Ramos (cell line): ENCODE measurements at regions not wholly inside any gene's neighbourhood (a gene's known extent, or its start where the extent isn't known, plus 50 kb on each side); places are given as distances from the start of the nearest gene placed in this dataset.
"Not testable (repeated sequence)": the region's sequence is repeated elsewhere in the genome, so short reads cannot be mapped to it uniquely, and the experiment has no call there.

Source experiments
- in situ Hi-C: fragments of 300-500 bp; cut with MboI; formaldehyde crosslinking; loops from one replicate; pipeline ENCODE4 v1.14.3; 2022; ENCODE audit warnings: low sequenced_read_pairs; ENCODE audit not compliant: unreplicated experiment

GRCh38 chr5:164500856-164501255 is 995.4 kb downstream of the MAT2B start:
- in situ Hi-C loops: loop anchor here (25.0 kb wide), 1 partner anchor 939 kb away; no protein-coding TSS in a partner anchor

- in situ Hi-C loops: loop anchor here (25.0 kb wide), 1 partner anchor 939 kb away; no protein-coding TSS in a partner anchor
Observed at GRCh38 chr5:164501344-164501743, 995.9 kb downstream of the MAT2B start.

GRCh38 chr5:164504141-164504772 is 998.8 kb downstream of the MAT2B start:
- in situ Hi-C loops: loop anchor here (25.0 kb wide), 1 partner anchor 942 kb away; no protein-coding TSS in a partner anchor

DNA sequence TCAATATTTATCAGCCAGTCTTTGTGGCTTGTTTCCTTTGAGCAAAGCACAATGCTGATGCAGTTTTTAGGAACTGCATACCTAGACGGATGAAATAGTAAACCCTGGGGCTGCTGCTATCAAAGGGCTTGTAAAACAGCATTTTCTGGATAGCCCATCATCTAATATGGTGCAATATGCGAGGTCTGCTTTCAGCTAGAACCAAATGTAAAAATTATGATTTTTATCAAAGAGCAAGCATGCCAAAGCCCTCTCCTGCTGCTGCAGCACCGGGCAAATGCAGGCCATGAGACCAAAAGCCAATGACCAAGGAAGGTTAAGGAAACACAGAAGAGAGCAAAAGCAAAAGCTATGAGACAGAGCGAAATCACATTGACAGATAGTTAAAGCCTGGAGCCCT is 1000.4 kb downstream of the MAT2B start:
- in situ Hi-C loops: loop anchor here (25.0 kb wide), 1 partner anchor 943 kb away; no protein-coding TSS in a partner anchor

DNA sequence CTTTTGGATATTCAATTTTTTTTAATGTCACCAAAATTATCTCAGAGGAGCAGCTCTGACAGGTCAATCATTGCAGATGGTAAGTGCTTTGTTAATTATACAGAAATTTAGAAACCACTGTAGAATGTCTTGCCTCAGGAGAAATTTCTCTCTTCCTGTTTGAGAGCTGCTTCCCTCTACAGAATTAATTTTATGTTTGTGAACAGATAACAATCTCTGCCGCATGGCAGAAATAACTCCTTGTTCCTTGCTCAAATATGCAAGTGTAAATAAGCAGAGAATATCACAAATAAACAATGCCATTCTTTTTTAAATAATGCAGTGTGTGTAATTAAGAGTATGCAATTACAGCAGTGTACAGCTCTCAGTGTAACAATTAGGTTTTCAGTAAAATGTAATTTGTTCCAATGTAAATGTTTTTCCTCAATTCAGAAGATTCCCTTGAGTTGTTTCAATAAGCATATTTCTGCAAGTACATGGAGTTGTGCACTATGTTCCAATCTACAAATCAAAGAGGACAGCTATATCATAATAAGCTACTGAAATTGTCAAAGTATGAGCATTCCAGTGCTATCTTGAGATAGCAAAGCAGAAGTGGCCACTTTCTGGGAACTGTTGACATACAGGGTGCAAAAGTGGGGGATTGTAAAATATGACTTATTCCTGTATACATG is 1012.8 kb downstream of the MAT2B start:
- in situ Hi-C loops: loop anchor here (25.0 kb wide), 1 partner anchor 956 kb away; no protein-coding TSS in a partner anchor

- in situ Hi-C loops: loop anchor here (25.0 kb wide), 1 partner anchor 956 kb away; no protein-coding TSS in a partner anchor
Observed at GRCh38 chr5:164518741-164519080, 1013.3 kb downstream of the MAT2B start.

DNA sequence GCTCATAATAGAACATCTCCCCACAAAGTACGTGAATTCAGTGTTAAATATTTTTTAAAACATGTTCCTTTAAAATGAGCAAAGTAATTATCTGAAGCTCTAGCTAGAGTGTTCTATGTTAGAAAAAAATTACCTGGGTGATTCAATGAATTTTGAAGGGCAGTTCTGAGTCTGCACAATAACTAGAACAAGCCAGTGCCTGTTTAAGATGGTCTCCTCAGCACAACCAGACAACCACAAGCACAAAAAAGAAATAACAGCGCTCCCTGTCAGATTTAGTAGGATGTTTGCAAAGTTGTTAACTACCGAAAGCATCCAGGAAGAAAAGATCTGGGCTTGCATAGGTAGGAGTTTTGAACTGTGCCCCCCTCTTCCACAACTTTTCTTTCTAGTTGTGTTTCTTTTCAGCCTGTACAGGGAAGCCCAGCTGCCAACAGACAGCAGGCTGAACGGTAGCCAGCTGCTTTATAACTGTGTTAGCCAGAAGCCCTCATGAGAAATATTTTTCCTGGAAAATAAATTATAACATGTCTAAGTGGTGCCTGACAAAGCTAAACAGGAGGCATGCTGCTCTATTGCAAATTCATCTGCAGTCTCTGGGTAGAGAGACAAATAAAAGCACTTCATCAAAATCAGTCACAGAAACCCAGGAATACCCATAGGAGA is 1026.9 kb downstream of the MAT2B start:
- in situ Hi-C loops: no loop called here

GRCh38 chr5:164533426-164533825 is 1028.0 kb downstream of the MAT2B start:
- in situ Hi-C loops: not testable (repeated sequence)

DNA sequence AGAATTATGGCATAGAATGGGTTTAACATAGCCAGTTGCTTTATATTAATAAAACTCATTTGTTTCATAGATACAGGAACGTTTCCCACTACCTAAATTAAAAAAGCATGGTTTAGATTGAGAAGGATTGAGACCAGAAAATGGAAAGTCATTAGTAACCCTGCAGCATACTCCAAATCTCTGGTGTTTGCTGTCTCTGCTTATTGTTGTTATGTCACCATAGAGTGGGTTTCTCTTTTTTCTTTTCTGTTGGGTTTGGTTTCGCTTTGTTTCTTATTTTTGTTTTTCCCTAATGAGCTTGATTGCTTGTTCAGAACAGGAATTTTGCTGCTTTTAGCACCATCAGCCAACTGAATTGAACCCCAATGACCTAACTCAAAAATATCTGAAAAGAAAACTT is 1034.8 kb downstream of the MAT2B start:
- in situ Hi-C loops: no loop called here

DNA sequence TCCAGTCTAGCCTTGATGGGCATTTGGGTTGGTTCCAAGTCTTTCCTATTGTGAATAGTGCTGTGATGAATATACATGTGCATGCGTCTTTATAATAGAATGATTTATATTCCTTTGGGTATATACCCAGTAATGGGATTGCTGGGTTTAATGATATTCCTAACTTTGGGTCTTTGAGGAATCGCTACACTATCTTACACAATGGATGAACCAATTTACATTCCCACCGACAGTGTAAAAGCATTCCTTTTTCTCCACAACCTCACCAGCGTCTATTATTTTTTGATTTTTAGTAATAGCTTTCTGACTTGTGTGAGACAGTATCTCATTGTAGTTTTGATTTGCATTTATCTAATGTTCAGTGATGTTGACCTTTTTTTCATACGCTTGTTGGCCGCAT is 1040.1 kb downstream of the MAT2B start:
- in situ Hi-C loops: no loop called here

- in situ Hi-C loops: no loop called here
Observed at GRCh38 chr5:164553851-164554250, 1048.4 kb downstream of the MAT2B start.

DNA sequence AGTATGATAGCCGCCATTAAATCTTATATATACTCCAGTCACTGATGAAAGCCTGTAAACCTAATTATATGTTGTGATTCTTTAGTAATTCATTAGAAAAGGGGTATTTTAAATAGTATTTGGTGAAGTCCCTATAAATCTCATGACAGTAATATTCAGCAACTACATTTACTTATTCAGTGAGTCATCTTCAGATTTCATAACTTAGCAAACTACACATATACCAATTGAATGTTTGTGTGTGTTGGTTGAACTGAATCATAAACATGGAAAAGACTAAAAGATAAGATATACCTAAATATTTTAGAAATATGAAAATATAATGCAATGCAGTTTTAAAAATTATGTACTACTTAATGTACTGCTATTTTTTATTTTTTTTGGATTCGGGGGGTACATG is 1050.4 kb downstream of the MAT2B start:
- in situ Hi-C loops: no loop called here

- in situ Hi-C loops: no loop called here
Observed at GRCh38 chr5:164560216-164560615, 1054.8 kb downstream of the MAT2B start.

DNA sequence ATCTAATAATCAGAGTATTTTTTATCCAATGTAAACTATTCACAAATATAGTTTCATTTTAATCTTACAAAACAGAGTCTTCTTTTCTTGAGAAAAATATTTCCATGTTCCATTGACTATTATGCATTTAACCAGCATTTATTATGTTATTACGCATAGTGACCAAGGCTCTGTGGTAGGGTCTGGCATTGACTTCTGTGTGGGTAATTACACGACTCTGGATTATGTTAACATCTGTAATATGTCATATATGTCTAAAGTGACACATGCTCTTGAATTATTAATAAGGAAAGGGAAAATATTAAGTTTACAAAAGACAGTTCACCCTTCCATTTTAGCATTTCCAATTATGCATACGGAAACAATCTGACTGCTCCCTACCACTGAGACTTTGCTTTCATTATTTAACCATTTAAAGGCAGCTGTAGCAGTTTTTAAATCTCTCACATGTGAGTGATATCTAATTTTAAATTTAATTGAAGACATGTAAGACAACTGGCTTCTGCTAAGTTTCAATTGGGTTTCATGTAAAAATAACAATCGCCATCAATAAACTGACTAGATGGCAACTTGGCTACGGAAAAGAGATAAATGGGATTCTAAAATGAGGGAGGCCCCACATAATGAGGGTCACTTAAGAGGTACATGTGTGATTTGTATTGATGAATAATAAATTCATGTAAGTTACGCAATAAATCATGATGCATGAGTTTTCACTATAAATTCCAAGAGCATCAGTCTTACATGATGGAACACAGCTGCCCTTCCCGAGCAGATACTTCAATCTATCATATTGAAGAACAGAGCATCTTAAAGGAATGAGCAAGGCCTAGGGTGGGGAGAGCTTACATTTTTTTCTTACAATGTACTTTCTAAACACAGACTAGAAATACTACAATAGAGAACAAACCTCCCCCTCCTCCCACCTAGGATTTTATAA is 1056.8 kb downstream of the MAT2B start:
- in situ Hi-C loops: no loop called here

DNA sequence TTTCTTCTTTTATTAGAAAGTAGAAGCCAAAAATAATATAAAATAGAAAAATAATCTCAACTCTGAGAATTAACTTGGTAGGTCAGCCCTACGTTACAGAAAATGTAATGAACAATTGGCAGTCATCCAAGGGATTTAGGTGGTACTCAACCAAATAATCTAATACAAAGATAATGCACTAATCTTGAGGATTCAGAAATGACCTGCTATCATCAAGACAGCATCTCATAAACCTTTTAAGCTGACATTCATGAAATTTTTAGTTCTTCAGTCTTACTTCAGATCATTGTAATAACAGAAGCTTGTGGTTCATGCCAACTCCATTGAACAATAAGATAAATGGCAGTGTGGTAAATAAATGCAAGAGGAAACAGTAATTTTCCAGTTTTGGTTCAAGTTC is 1058.0 kb downstream of the MAT2B start:
- in situ Hi-C loops: no loop called here

DNA sequence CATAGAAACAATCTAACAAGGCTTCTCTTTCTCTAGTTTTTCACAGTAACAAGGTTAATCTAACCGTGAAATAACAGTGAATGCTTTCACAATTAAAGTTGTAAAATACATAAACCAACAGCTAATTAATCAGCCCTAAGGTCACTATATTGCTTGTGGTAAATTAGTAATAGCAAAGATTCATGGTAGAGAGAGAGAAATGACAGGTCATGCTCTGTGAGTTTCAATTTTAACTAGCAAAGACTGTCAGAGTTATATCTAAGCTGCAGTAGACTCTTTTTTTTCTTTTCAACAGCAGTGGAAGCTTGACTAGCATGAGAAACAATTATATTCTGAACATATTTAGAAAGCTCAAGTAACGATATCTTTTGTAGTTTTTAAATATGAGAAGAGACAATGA is 1068.0 kb downstream of the MAT2B start:
- in situ Hi-C loops: no loop called here

- in situ Hi-C loops: no loop called here
Observed at GRCh38 chr5:164577201-164577600, 1071.8 kb downstream of the MAT2B start.

- in situ Hi-C loops: no loop called here
Observed at GRCh38 chr5:164577742-164578141, 1072.3 kb downstream of the MAT2B start.

GRCh38 chr5:164578401-164578800 is 1073.0 kb downstream of the MAT2B start:
- in situ Hi-C loops: no loop called here

DNA sequence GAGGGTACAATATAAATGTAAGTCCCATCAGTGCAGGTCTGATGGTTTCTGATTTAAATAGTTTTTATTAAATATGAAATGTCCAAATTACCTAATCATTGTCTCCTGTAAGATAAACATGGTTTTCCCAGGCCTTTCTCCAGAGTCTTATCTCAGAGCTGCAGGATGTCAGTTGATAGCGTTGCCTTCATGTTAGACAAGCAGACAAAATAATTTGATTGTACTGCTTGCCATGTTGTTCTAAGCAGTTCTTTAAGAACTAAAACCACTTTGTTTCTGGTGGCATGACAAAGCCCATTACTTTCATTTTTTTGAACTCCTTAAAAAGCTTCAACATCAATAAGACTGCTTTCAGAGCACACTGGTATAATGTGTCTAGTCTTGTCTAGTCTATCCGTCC is 1073.5 kb downstream of the MAT2B start:
- in situ Hi-C loops: no loop called here
